ENCODE measurements at regions not wholly inside any gene's neighbourhood (a gene's known extent, or its start where the extent isn't known, plus 50 kb on each side); places are given as distances from the start of the nearest gene placed in this dataset.

- no peak overlapping the region for H3K4me3 ChIP-seq
- TF ChIP-seq POLR2A (IDR thresholded peaks at IDR 0.05) (no peak), CTCF (IDR thresholded peaks at IDR 0.05) (no peak)
- WGBS, result 92% methylated on average over 1 of the region's 1 CpG
- no peaks in the 10 kb centered on the region for H3K4me1 ChIP-seq (replicated peaks)
- H3K9me3 ChIP-seq, result no peaks in the 10 kb centered on the region
- no peak for DNase-seq (ENCODE audit: low spot score)
- no peak overlapping the region for H3K27ac ChIP-seq
- intact Hi-C loops (cut with DNase I), result no loop called here
- H3K36me3 ChIP-seq, result no peaks in the 10 kb centered on the region
- H3K27me3 ChIP-seq (replicated peaks; ENCODE audit: insufficient read depth), result no peaks in the 10 kb centered on the region
These were observed 1262.8 kb upstream of the CDH8 start for GRCh38 chr16:63298993-63299392.

- DNase-seq (ENCODE audit: low spot score), result no peak
- no peak overlapping the region for H3K4me3 ChIP-seq
- no peaks in the 10 kb centered on the region for H3K4me1 ChIP-seq (replicated peaks)
- no peaks in the 10 kb centered on the region for H3K36me3 ChIP-seq
- TF ChIP-seq POLR2A (IDR thresholded peaks at IDR 0.05) (no peak), POLR2AphosphoS5 (IDR thresholded peaks at IDR 0.05) (no peak), CTCF (IDR thresholded peaks at IDR 0.05) (no peak)
- intact Hi-C loops (cut with DNase I), result no loop called here
- H3K27ac ChIP-seq, result no peak overlapping the region
- H3K27me3 ChIP-seq (replicated peaks; ENCODE audit: insufficient read depth), result no peaks in the 10 kb centered on the region
- no peaks in the 10 kb centered on the region for H3K9me3 ChIP-seq
- 93% methylated on average over 11 of the region's 11 CpGs for WGBS
These were observed 1255.8 kb upstream of the CDH8 start for GRCh38 chr16:63292036-63292435.

- no peaks in the 10 kb centered on the region for H3K27me3 ChIP-seq (replicated peaks; ENCODE audit: insufficient read depth)
- intact Hi-C loops (cut with DNase I), result no loop called here
- no peaks in the 10 kb centered on the region for H3K4me1 ChIP-seq (replicated peaks)
- TF ChIP-seq POLR2A (IDR thresholded peaks at IDR 0.05), result no peak
- no peak for TF ChIP-seq POLR2AphosphoS5 (IDR thresholded peaks at IDR 0.05)
- TF ChIP-seq CTCF (IDR thresholded peaks at IDR 0.05), result peak in 3 of 4 experiments; percentile 16 to 35 (median 28)
- no peaks in the 10 kb centered on the region for H3K9me3 ChIP-seq
- H3K27ac ChIP-seq, result no peak overlapping the region
- no peak for DNase-seq (ENCODE audit: low spot score)
- no peak overlapping the region for H3K4me3 ChIP-seq
- 50% methylated on average over 16 of the region's 16 CpGs for WGBS
- no peaks in the 10 kb centered on the region for H3K36me3 ChIP-seq
These were observed 1253.7 kb upstream of the CDH8 start for GRCh38 chr16:63289834-63290460.

- 41% methylated on average over 2 of the region's 2 CpGs for WGBS
- Histone ChIP-seq H3K4me1 (replicated peaks) (no peaks in the 10 kb centered on the region), H3K27ac (no peak overlapping the region), H3K27me3 (replicated peaks; ENCODE audit: insufficient read depth) (no peaks in the 10 kb centered on the region), H3K4me3 (no peak overlapping the region), H3K36me3 (no peaks in the 10 kb centered on the region), H3K9me3 (no peaks in the 10 kb centered on the region)
- no peak for DNase-seq (ENCODE audit: low spot score)
- intact Hi-C loops (cut with DNase I), result no loop called here
- no peak for TF ChIP-seq POLR2AphosphoS5 (IDR thresholded peaks at IDR 0.05)
These were observed 1251.2 kb upstream of the CDH8 start for GRCh38 chr16:63287401-63287800.

- DNase-seq (ENCODE audit: low spot score), result no peak
- no peaks in the 10 kb centered on the region for H3K27me3 ChIP-seq (replicated peaks; ENCODE audit: insufficient read depth)
- no peak overlapping the region for H3K27ac ChIP-seq
- no peaks in the 10 kb centered on the region for H3K4me1 ChIP-seq (replicated peaks)
- H3K9me3 ChIP-seq, result no peaks in the 10 kb centered on the region
- 65% methylated on average over 1 of the region's 1 CpG for WGBS
- intact Hi-C loops (cut with DNase I), result no loop called here
- no peak overlapping the region for H3K4me3 ChIP-seq
- TF ChIP-seq POLR2A (IDR thresholded peaks at IDR 0.05), result no peak
- TF ChIP-seq CTCF (IDR thresholded peaks at IDR 0.05), result no peak
- TF ChIP-seq POLR2AphosphoS5 (IDR thresholded peaks at IDR 0.05), result no peak
- no peaks in the 10 kb centered on the region for H3K36me3 ChIP-seq
These were observed 1247.5 kb upstream of the CDH8 start for GRCh38 chr16:63283721-63284120.

Data from prostate gland (tissue), 2 donors.